ENCODE measurements at regions not wholly inside any gene's neighbourhood (a gene's known extent, or its start where the extent isn't known, plus 50 kb on each side); places are given as distances from the start of the nearest gene placed in this dataset.

GRCh38 chr4:170391066-170391740 is 301.4 kb upstream of the AADAT start:
- TF ChIP-seq CTCF (IDR thresholded peaks at IDR 0.05) (no peak), POLR2A (IDR thresholded peaks at IDR 0.05) (no peak)

All from body of pancreas (tissue), 4 donors.